Thyroid gland (tissue), 4 donors: ENCODE measurements at regions not wholly inside any gene's neighbourhood (a gene's known extent, or its start where the extent isn't known, plus 50 kb on each side); places are given as distances from the start of the nearest gene placed in this dataset.

Source experiments
- DNase-seq, 2 donors: peaks; one replicate each; pipeline ENCODE4 v3.0.0-alpha.2; 2019
- H3K27ac ChIP-seq, 3 donors: fragments of 200-600 bp; sonication (generic); 1 replicate in 2 of 3; 2 replicates in 1 of 3; pipeline ENCODE4 v1.5.1; 2016 to 2019; ENCODE audit warnings: mild to moderate bottlenecking in 1 of 3, moderate library complexity in 1 of 3
- H3K27me3 ChIP-seq: fragments of 200-600 bp; sonication (generic); one replicate; pipeline ENCODE4 v1.5.1; 2019
- H3K36me3 ChIP-seq, 2 donors: fragments of 200-600 bp; sonication (generic); one replicate each; pipeline ENCODE4 v1.5.1; 2016 to 2019
- H3K4me1 ChIP-seq, 2 donors: fragments of 200-600 bp; sonication (generic); one replicate each; pipeline ENCODE4 v1.5.1; 2017 to 2019
- H3K4me3 ChIP-seq, 3 donors: fragments of 200-600 bp; sonication (generic); replicated peaks in 1 of 3; 1 replicate in 2 of 3; 2 replicates in 1 of 3; pipeline ENCODE4 v1.5.1; 2016; ENCODE audit warnings: mild to moderate bottlenecking in 1 of 3
- H3K9me3 ChIP-seq: fragments of 200-600 bp; sonication (generic); one replicate; pipeline ENCODE4 v1.5.1; 2017
- POLR2A ChIP-seq, 2 donors: fragments of 450-650 bp; IDR thresholded peaks; one replicate each; pipeline ENCODE4 v1.6.1; 2017; ENCODE audit warnings: antibody characterized with exemption in 2 of 2, mild to moderate bottlenecking in 2 of 2, moderate library complexity in 1 of 2
- WGBS, 2 donors: methylation state at CpG; one replicate each; pipeline ENCODE4 v1.1.5; 2017; 5-methylcytosine and 5-hydroxymethylcytosine counted together
- intact Hi-C: fragments of 100-400 bp; cut with DNase I; formaldehyde crosslinking; loops from one replicate; pipeline ENCODE4 v1.15.1; 2023
- TF ChIP-seq, protein P1 (sequence below), 6 experiments: fragments of 200-600 bp in 3 of 6; fragments of 450-650 bp in 3 of 6; sonication (generic) in 3 of 6; IDR thresholded peaks; one replicate each; pipeline ENCODE4 v1.5.1; 2016 to 2019; ENCODE audit warnings: antibody characterized with exemption in 6 of 6, mild to moderate bottlenecking in 2 of 6, inconsistent platforms in 1 of 6, moderate library complexity in 1 of 6

DNA sequence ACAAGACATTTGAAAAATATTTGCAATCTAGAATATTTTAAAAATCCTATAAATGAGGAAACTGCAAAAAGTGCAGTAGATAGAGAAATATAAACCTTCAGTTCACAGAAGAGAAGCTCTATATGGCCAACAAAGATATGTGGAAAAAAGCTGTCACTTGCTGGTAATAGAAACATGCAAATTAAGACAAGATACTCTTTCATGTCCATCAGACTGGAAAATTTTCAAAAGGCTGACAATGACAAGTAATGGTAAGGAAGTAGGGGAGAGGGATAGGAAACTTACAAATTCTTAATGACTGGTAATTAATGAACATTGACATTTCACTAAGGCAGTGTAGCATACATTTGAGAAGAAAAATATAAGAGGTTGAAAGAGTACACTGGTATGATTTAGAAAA is 147.9 kb downstream of the MRPL39 start:
- DNase-seq: no peak
- intact Hi-C loops: no loop called here
- Histone ChIP-seq H3K27me3 (no peaks in the 10 kb centered on the region), H3K9me3 (no peaks in the 10 kb centered on the region), H3K4me3 (no peak overlapping the region), H3K36me3 (no peaks in the 10 kb centered on the region), H3K27ac (no peak overlapping the region), H3K4me1 (no peaks in the 10 kb centered on the region)
- no peak for TF ChIP-seq POLR2A (IDR thresholded peaks at IDR 0.05)
- TF ChIP-seq, protein P1, sequence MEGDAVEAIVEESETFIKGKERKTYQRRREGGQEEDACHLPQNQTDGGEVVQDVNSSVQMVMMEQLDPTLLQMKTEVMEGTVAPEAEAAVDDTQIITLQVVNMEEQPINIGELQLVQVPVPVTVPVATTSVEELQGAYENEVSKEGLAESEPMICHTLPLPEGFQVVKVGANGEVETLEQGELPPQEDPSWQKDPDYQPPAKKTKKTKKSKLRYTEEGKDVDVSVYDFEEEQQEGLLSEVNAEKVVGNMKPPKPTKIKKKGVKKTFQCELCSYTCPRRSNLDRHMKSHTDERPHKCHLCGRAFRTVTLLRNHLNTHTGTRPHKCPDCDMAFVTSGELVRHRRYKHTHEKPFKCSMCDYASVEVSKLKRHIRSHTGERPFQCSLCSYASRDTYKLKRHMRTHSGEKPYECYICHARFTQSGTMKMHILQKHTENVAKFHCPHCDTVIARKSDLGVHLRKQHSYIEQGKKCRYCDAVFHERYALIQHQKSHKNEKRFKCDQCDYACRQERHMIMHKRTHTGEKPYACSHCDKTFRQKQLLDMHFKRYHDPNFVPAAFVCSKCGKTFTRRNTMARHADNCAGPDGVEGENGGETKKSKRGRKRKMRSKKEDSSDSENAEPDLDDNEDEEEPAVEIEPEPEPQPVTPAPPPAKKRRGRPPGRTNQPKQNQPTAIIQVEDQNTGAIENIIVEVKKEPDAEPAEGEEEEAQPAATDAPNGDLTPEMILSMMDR (IDR thresholded peaks at IDR 0.05): no peak

DNA sequence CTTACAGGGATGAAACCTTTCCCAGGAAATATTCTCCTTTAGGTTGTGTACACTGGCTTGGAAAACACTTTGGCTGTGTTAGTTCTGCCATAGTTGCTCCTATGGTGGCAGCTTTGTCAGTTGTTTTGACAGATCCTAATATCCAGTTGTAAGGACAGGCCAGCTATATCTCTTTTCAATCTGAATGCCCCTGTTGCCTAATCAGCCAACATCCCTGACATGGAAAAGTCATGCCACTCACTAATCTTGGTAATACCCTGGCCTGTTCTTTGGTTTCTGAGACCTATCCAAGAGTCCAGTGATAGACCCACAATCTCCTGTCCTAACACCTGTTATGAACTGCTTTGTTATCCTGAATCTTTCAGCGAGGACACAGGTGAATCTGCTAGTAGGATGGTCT is 148.8 kb downstream of the MRPL39 start:
- Histone ChIP-seq H3K4me1 (no peaks in the 10 kb centered on the region), H3K9me3 (no peaks in the 10 kb centered on the region), H3K27me3 (no peaks in the 10 kb centered on the region), H3K4me3 (no peak overlapping the region), H3K36me3 (no peaks in the 10 kb centered on the region), H3K27ac (no peak overlapping the region)
- WGBS, 2 donors: 95 to 97% methylated on average over 1 of the region's 1 CpG
- intact Hi-C loops: no loop called here
- DNase-seq: no peak
- TF ChIP-seq, protein P1 (IDR thresholded peaks at IDR 0.05): no peak
- TF ChIP-seq POLR2A (IDR thresholded peaks at IDR 0.05): no peak

DNA sequence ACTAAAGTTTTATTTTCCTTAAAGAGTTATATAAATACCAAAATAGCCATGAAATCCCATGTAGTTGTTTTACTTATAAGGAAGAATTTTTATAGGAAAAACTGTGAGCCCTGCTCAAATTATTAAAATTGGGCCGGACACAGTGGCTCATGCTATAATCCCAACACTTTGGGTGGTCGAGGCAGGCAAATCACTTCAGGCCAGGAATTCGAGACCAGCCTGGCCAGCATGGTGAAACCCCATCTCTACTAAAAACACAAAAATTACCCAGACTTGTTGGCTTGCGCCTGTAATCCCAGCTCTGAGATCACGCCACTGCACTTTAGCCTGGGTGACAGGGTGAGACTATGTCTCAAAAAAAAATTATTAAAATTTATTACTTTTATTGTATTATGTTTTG is 149.3 kb downstream of the MRPL39 start:
- intact Hi-C loops: no loop called here
- H3K27me3 ChIP-seq: no peaks in the 10 kb centered on the region

DNA sequence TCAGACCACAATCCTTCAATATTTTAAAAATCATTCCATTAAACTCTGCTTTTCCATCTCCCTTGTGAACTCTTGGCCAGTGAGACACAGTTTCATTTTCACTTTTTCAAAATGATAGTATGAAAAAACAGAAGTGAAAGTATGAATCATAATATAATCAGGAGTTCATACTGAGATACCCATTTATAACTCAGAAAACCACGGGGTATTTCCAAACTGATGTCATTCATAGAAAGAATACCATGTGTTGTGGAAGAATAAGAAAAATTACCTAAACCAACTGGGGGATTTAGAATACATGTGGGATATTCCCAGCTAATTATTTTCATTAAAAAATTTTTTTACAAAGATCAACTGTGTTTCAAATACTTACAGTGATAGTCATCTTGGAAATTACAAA is 149.9 kb downstream of the MRPL39 start:
- H3K36me3 ChIP-seq: no peaks in the 10 kb centered on the region
- no peaks in the 10 kb centered on the region for H3K9me3 ChIP-seq
- TF ChIP-seq, protein P1 (IDR thresholded peaks at IDR 0.05): no peak
- TF ChIP-seq POLR2A (IDR thresholded peaks at IDR 0.05): no peak
- H3K4me3 ChIP-seq: no peak overlapping the region
- no peak for DNase-seq
- intact Hi-C loops: no loop called here
- H3K27ac ChIP-seq: no peak overlapping the region
- 38 to 57% methylated on average over 1 of the region's 1 CpG for WGBS, 2 donors
- H3K27me3 ChIP-seq: no peaks in the 10 kb centered on the region
- H3K4me1 ChIP-seq: no peaks in the 10 kb centered on the region

More for the DNA sequence above, 149.3 kb downstream of the MRPL39 start:
- H3K27ac ChIP-seq: no peak overlapping the region
- TF ChIP-seq POLR2A (IDR thresholded peaks at IDR 0.05): no peak
- TF ChIP-seq, protein P1 (IDR thresholded peaks at IDR 0.05): no peak
- H3K36me3 ChIP-seq: no peaks in the 10 kb centered on the region
- 92% methylated on average over 5 of the region's 5 CpGs for WGBS, 2 donors
- H3K9me3 ChIP-seq: no peaks in the 10 kb centered on the region
- DNase-seq: no peak
- H3K4me3 ChIP-seq: no peak overlapping the region
- H3K4me1 ChIP-seq: no peaks in the 10 kb centered on the region

DNA sequence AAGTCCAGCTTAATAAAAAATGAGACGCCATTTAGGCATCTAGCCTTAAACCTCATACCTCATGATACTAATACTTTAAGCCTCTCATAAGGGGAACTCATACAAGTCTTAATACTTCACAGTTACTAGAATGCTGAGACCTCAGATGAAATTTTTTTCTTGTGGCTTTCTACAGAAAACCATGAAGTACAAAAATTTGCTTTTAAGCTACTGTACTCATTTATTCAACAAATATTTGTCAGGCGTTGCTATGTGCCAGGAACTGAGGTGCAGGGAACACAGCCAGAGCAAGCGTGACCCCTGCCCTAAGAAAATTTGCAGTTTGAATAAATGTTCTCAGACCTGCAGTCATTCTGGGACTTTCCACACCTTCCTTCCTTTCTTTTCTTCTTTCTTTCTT is 150.6 kb downstream of the MRPL39 start:
- DNase-seq: no peak
- no peak overlapping the region for H3K4me3 ChIP-seq
- no peak overlapping the region for H3K27ac ChIP-seq
- H3K4me1 ChIP-seq: no peaks in the 10 kb centered on the region
- no peaks in the 10 kb centered on the region for H3K36me3 ChIP-seq
- H3K9me3 ChIP-seq: no peaks in the 10 kb centered on the region
- TF ChIP-seq, protein P1 (IDR thresholded peaks at IDR 0.05): no peak
- no peak for TF ChIP-seq POLR2A (IDR thresholded peaks at IDR 0.05)
- H3K27me3 ChIP-seq: no peaks in the 10 kb centered on the region
- intact Hi-C loops: no loop called here
- 82 to 89% methylated on average over 3 of the region's 3 CpGs for WGBS, 2 donors
